GM18867 (cell line): ENCODE measurements at regions not wholly inside any gene's neighbourhood (a gene's known extent, or its start where the extent isn't known, plus 50 kb on each side); places are given as distances from the start of the nearest gene placed in this dataset.
A peak's percentile ranks its signal among the peaks of the same experiment; 100 is the strongest.
"Not testable (repeated sequence)": the region's sequence is repeated elsewhere in the genome, so short reads cannot be mapped to it uniquely, and the experiment has no call there.

Experiments
- ATAC-seq: cut with Tn5 transposase; IDR thresholded peaks from one replicate; pipeline ENCODE4 v1.9.1; 2021; ENCODE audit warnings: mild to moderate bottlenecking, moderate library complexity; ENCODE audit not compliant: unreplicated experiment

DNA sequence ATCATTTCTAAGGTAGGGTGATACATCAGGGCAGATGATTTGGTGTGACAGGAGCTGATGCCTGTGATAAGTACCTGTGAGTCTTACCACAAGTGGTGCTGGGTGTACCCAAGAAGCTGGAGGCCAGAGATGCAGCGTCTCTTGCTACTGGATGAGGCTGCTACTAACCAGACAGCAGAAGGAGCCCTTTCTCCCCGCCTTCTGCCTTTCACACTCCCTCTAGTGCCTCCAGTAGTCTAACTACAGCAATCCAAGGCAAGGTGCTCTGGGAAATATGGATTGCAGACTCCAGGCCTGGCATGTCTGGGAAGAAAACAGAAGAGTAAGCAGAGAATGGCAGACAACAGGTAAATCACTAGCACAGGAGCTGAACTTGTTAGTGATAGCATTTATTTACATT, 470.8 kb downstream of the NKX6-1 start:
- ATAC-seq = no peak

DNA sequence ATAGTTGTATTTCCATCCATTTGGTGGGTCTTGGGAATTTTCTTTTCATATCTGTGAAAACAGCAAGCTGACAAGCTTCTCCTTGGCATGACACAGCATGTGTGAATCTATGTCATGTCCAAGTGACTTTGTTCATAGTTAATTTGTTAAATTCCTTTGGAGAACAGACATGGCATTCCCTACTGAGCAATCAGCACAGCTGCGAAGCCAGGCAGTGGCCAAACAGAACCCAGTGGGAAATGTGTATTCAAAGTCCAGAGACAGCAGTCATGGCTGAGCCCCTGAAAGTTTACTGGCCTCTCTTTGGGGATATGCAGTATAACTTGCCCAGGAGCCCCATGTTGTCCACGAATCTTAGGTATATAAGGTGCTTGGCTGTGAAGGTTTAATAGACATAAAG, 474.7 kb downstream of the NKX6-1 start:
- no peak for ATAC-seq

DNA sequence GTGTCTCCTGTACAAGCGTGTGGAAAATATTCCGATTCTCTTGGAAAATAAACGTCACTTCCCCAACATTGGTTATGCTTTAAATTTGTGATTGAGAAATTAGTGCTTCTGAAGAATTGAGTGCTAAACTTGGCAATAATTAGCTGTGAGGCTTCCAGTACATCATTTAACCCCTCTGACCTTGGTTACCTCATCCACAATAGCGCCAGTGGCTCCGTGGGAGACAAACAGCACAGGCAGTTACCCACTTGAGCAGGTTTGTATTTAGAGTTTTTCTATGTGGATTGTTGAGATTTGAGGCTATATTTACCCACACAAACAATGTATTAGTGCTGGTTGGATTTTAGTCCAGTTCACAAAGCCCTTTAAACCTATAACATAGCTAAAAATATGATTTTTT, 476.5 kb downstream of the NKX6-1 start:
- no peak for ATAC-seq

- no peak for ATAC-seq
Observed at GRCh38 chr4:84019626-84020025, 479.5 kb downstream of the NKX6-1 start.

- ATAC-seq = no peak
Observed at GRCh38 chr4:84003046-84003445, 467.1 kb downstream of the GPAT3 start.

GRCh38 chr4:84001876-84002569, 466.1 kb downstream of the GPAT3 start:
- ATAC-seq = no peak

GRCh38 chr4:83996254-83996653, 460.3 kb downstream of the GPAT3 start:
- ATAC-seq = no peak

- no peak for ATAC-seq
Observed at GRCh38 chr4:83993774-83994173, 457.9 kb downstream of the GPAT3 start.

- ATAC-seq = no peak
Observed at GRCh38 chr4:83989835-83990234, 453.9 kb downstream of the GPAT3 start.

DNA sequence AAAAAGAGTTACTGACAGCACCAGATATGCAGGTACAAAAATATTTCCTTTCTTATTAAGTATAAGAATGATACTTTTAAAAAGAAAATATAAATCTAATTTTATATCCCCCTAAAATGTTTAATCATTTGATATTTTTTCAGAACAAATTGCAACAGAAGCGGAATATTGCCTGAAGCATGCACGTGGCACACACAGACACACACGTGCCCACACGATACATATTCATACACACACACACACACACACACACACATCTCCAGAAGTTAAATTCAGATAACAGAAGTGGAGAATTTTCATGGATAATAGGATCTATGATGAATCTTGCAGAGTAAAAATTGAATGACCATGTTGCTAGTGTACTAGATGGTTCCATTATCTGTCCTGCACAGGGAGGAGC, 445.2 kb downstream of the GPAT3 start:
- no peak for ATAC-seq

DNA sequence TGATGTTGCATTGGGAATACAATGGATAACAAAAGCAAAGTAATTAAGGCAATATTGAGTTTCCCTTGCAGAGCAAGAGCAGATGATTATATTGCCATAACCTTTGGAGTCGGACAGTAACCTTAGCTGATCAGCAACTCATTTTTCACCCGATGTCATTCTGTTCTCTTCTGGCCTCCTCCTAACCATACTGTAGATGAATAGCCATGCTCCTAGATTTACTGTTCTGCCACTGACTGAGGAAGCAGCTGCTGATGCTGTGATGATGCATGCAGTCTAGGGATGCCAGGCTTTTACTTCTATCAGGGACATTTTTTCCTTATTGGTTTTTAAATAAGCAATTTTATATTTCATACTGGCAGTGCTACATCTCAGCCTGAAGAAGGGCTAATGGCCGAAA, 443.9 kb downstream of the GPAT3 start:
- ATAC-seq = no peak

GRCh38 chr4:83974111-83974780, 438.3 kb downstream of the GPAT3 start:
- ATAC-seq = no peak

GRCh38 chr4:83964996-83965541, 429.2 kb downstream of the GPAT3 start:
- ATAC-seq = no peak

- no peak for ATAC-seq
Observed at GRCh38 chr4:83962492-83962891, 426.6 kb downstream of the GPAT3 start.

GRCh38 chr4:83961575-83961974, 425.7 kb downstream of the GPAT3 start:
- no peak for ATAC-seq

- ATAC-seq = no peak
Observed at GRCh38 chr4:83959160-83959559, 423.3 kb downstream of the GPAT3 start.

- no peak for ATAC-seq
Observed at GRCh38 chr4:83947830-83948193, 411.9 kb downstream of the GPAT3 start.

- ATAC-seq = no peak
Observed at GRCh38 chr4:83947125-83947829, 411.4 kb downstream of the GPAT3 start.

GRCh38 chr4:83943691-83944090, 407.8 kb downstream of the GPAT3 start:
- not testable (repeated sequence) for ATAC-seq

GRCh38 chr4:83932750-83933391, 397.0 kb downstream of the GPAT3 start:
- ATAC-seq = no peak

- peak; percentile 82 for ATAC-seq
Observed at GRCh38 chr4:83931659-83932438, 395.9 kb downstream of the GPAT3 start.
